Tibial nerve (tissue), 4 donors: ENCODE measurements at regions not wholly inside any gene's neighbourhood (a gene's known extent, or its start where the extent isn't known, plus 50 kb on each side); places are given as distances from the start of the nearest gene placed in this dataset.

ENCODE experiments used
- DNase-seq, 2 donors: peaks; one replicate each; pipeline ENCODE4 v3.0.0-alpha.2; 2019; ENCODE audit warnings: low spot score in 2 of 2
- H3K27ac ChIP-seq, 4 donors: fragments of 200-600 bp; sonication (generic) in 3 of 4; one replicate each; pipeline ENCODE4 v1.5.1; 2017 to 2019; ENCODE audit warnings: mild to moderate bottlenecking in 1 of 4
- H3K27me3 ChIP-seq, 2 donors: fragments of 200-600 bp; sonication (generic) in 1 of 2; one replicate each; pipeline versions ENCODE4 v1.5.1 to v1.6.0; 2017 to 2019
- H3K36me3 ChIP-seq, 3 donors: fragments of 200-600 bp; sonication (generic); one replicate each; pipeline ENCODE4 v1.5.1; 2018 to 2019
- H3K4me1 ChIP-seq, 4 donors: fragments of 200-600 bp; sonication (generic) in 3 of 4; one replicate each; pipeline ENCODE4 v1.5.1; 2017 to 2019
- H3K4me3 ChIP-seq, 4 donors: fragments of 200-600 bp; sonication (generic) in 3 of 4; one replicate each; pipeline ENCODE4 v1.5.1; 2017 to 2019; ENCODE audit warnings: mild to moderate bottlenecking in 1 of 4, moderate library complexity in 1 of 4
- H3K9me3 ChIP-seq, 4 donors: fragments of 200-600 bp; sonication (generic) in 3 of 4; one replicate each; pipeline ENCODE4 v1.5.1; 2017 to 2019
- CTCF ChIP-seq, 5 experiments: fragments of 200-600 bp in 3 of 5; fragments of 450-650 bp in 2 of 5; sonication (generic) in 3 of 5; IDR thresholded peaks; one replicate each; pipeline ENCODE4 v1.5.1; 2016 to 2019; ENCODE audit warnings: antibody characterized with exemption in 5 of 5, mild to moderate bottlenecking in 3 of 5, moderate library complexity in 2 of 5
- EP300 ChIP-seq, 2 donors: sonication (generic); formaldehyde crosslinking; IDR thresholded peaks; one replicate each; pipeline ENCODE4 v1.6.1; 2017; ENCODE audit warnings: antibody characterized with exemption in 2 of 2, mild to moderate bottlenecking in 1 of 2
- POLR2A ChIP-seq, 2 donors: fragments of 450-650 bp; IDR thresholded peaks; one replicate each; pipeline ENCODE4 v1.6.1; 2017; ENCODE audit warnings: antibody characterized with exemption in 2 of 2, mild to moderate bottlenecking in 2 of 2, moderate library complexity in 2 of 2
- WGBS, 2 donors: methylation state at CpG; one replicate each; pipeline ENCODE4 v1.1.5; 2018; 5-methylcytosine and 5-hydroxymethylcytosine counted together

GRCh38 chr13:50099473-50099872, 84.2 kb downstream of the KCNRG start:
- no peaks in the 10 kb centered on the region for H3K27me3 ChIP-seq
- DNase-seq = no peak
- TF ChIP-seq EP300 (IDR thresholded peaks at IDR 0.05) (no peak), CTCF (IDR thresholded peaks at IDR 0.05) (no peak), POLR2A (IDR thresholded peaks at IDR 0.05) (no peak)

GRCh38 chr13:50101590-50101989, 86.3 kb downstream of the KCNRG start:
- TF ChIP-seq POLR2A (IDR thresholded peaks at IDR 0.05) = no peak
- TF ChIP-seq CTCF (IDR thresholded peaks at IDR 0.05) = no peak
- no peak for TF ChIP-seq EP300 (IDR thresholded peaks at IDR 0.05)
- Histone ChIP-seq H3K27me3 (no peaks in the 10 kb centered on the region), H3K4me3 (no peak overlapping the region), H3K36me3 (peaks cover 0 to 11% (median 0%) of the 10 kb centered on the region in 3 donors), H3K4me1 (peaks cover 0 to 24% (median 4%) of the 10 kb centered on the region in 4 donors), H3K9me3 (peaks cover 0 to 21% (median 0%) of the 10 kb centered on the region in 4 donors), H3K27ac (no peak overlapping the region)
- no peak for DNase-seq

More at GRCh38 chr13:50099473-50099872, 84.2 kb downstream of the KCNRG start:
- Histone ChIP-seq H3K4me3 (no peak overlapping the region), H3K4me1 (peaks cover 0 to 6% (median 0%) of the 10 kb centered on the region in 4 donors), H3K36me3 (peaks cover 0 to 11% (median 0%) of the 10 kb centered on the region in 3 donors), H3K9me3 (peaks cover 0 to 21% (median 0%) of the 10 kb centered on the region in 4 donors), H3K27ac (no peak overlapping the region)

GRCh38 chr13:50104493-50104892, 89.2 kb downstream of the KCNRG start:
- no peak for DNase-seq
- Histone ChIP-seq H3K36me3 (peaks cover 0 to 3% (median 0%) of the 10 kb centered on the region in 3 donors), H3K4me3 (no peak overlapping the region), H3K4me1 (peaks cover 0 to 41% (median 14%) of the 10 kb centered on the region in 4 donors), H3K9me3 (peaks cover 0 to 4% (median 0%) of the 10 kb centered on the region in 4 donors), H3K27ac (peak overlapping the region in 1 of 4 donors; percentile 20), H3K27me3 (no peaks in the 10 kb centered on the region)
- TF ChIP-seq CTCF (IDR thresholded peaks at IDR 0.05) = no peak
- no peak for TF ChIP-seq EP300 (IDR thresholded peaks at IDR 0.05)
- no peak for TF ChIP-seq POLR2A (IDR thresholded peaks at IDR 0.05)
- 80 to 84% methylated on average over 1 of the region's 1 CpG for WGBS, 2 donors

- no peaks in the 10 kb centered on the region for H3K27me3 ChIP-seq
- H3K27ac ChIP-seq = peak overlapping the region in 3 of 4 donors; percentile 10 to 46 (median 15)
- WGBS, 2 donors = 70 to 83% methylated on average over 1 of the region's 1 CpG
- no peak overlapping the region for H3K4me3 ChIP-seq
- TF ChIP-seq CTCF (IDR thresholded peaks at IDR 0.05) (no peak), POLR2A (IDR thresholded peaks at IDR 0.05) (no peak), EP300 (IDR thresholded peaks at IDR 0.05) (no peak)
- no peak for DNase-seq
- H3K36me3 ChIP-seq = peaks cover 0 to 3% (median 0%) of the 10 kb centered on the region in 3 donors
- H3K9me3 ChIP-seq = peaks cover 0 to 4% (median 0%) of the 10 kb centered on the region in 4 donors
- H3K4me1 ChIP-seq = peaks cover 0 to 61% (median 14%) of the 10 kb centered on the region in 4 donors
Observed at GRCh38 chr13:50106559-50106958, 91.3 kb downstream of the KCNRG start.

GRCh38 chr13:50107205-50107604, 92.0 kb downstream of the KCNRG start:
- WGBS, 2 donors = 18 to 25% methylated on average over 1 of the region's 1 CpG
- DNase-seq = no peak
- Histone ChIP-seq H3K4me1 (peaks cover 0 to 67% (median 14%) of the 10 kb centered on the region in 4 donors), H3K4me3 (no peak overlapping the region), H3K36me3 (peaks cover 0 to 3% (median 0%) of the 10 kb centered on the region in 3 donors), H3K27me3 (no peaks in the 10 kb centered on the region), H3K9me3 (peaks cover 0 to 3% (median 0%) of the 10 kb centered on the region in 4 donors), H3K27ac (peak overlapping the region in 2 of 4 donors; percentile 10 to 11)
- TF ChIP-seq POLR2A (IDR thresholded peaks at IDR 0.05) (no peak), CTCF (IDR thresholded peaks at IDR 0.05) (no peak), EP300 (IDR thresholded peaks at IDR 0.05) (no peak)
